Retinal pigment epithelial cell (primary cell): ENCODE measurements at regions not wholly inside any gene's neighbourhood (a gene's known extent, or its start where the extent isn't known, plus 50 kb on each side); places are given as distances from the start of the nearest gene placed in this dataset.
A peak's percentile ranks its signal among the peaks of the same experiment; 100 is the strongest.
"Not testable (repeated sequence)": the region's sequence is repeated elsewhere in the genome, so short reads cannot be mapped to it uniquely, and the experiment has no call there.

ENCODE experiments used
- DNase-seq: peaks from one replicate; pipeline ENCODE4 v3.0.0-alpha.2; 2010; ENCODE audit warnings: low read depth
- H3K4me3 ChIP-seq: 2 replicates; pipeline ENCODE4 v1.5.1; 2011; ENCODE audit warnings: mild to moderate bottlenecking, low read length, control low read depth, moderate library complexity

- DNase-seq, H3K4me3 ChIP-seq: not testable (repeated sequence)
These were observed 176.3 kb upstream of the SPATA31A3 start for GRCh38 chr9:67168530-67169157.

- H3K4me3 ChIP-seq, DNase-seq: not testable (repeated sequence)
These were observed 174.0 kb upstream of the SPATA31A3 start for GRCh38 chr9:67166335-67166734.

DNA sequence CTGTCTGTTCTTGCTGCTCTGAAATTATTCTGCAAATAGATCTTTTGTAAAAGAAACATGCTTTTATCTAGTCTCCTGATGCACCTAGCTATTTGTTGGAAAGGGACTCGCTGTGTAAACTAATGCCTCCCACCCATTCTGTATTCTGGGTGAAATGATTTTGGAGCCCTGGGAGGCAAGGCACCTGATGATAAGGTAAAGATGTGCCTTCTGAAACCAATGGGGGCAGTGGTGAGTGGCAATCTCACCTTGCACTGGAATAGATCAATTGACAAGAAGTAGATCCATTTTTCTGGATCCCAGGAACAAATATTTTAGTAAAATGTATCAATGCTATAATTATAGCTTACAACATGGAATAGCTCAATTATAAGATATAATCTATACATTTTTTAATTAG lies 170.5 kb upstream of the SPATA31A3 start:
- H3K4me3 ChIP-seq, DNase-seq: not testable (repeated sequence)

- not testable (repeated sequence) for H3K4me3 ChIP-seq, DNase-seq
These were observed 162.9 kb upstream of the SPATA31A3 start for GRCh38 chr9:67155218-67155617.

- DNase-seq, H3K4me3 ChIP-seq: not testable (repeated sequence)
These were observed 161.2 kb upstream of the SPATA31A3 start for GRCh38 chr9:67153501-67153900.

DNA sequence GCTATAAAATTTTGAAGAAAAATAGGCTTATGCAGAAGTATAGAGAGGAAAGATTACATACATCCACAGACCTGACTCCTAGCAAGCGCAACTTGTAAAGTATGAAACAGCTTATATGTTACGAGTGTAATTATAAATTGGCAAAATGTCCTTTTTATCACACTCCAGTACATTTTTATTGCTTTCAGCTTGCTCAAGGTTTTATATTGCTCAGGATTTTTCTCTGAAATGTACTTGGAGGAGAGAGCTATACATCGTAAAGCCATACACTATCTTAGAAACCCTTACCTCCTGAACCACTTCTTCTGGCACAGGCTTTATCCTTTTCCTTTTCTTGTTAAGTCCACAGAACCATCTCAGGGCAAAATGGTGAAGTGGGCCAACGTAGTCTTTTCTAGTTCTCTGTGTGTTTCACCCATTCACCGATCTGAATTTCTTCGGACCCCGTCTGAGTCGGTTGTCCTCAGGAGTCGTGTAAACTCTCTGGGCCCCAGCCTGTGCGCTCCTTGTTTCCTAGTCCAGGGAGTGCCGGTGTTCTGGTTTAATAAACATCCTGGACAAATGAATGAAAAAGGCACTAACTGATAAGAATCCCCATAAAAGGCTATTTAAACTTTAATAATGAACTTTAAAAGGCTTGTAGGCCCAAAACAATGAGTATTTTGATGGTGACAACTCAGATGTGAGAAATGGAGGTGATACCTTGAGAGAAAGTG lies 150.2 kb upstream of the SPATA31A3 start:
- H3K4me3 ChIP-seq, DNase-seq: not testable (repeated sequence)

GRCh38 chr9:67136376-67136775 lies 144.0 kb upstream of the SPATA31A3 start:
- H3K4me3 ChIP-seq, DNase-seq: not testable (repeated sequence)

- H3K4me3 ChIP-seq, DNase-seq: not testable (repeated sequence)
These were observed 140.8 kb upstream of the SPATA31A3 start for GRCh38 chr9:67133124-67133523.

DNA sequence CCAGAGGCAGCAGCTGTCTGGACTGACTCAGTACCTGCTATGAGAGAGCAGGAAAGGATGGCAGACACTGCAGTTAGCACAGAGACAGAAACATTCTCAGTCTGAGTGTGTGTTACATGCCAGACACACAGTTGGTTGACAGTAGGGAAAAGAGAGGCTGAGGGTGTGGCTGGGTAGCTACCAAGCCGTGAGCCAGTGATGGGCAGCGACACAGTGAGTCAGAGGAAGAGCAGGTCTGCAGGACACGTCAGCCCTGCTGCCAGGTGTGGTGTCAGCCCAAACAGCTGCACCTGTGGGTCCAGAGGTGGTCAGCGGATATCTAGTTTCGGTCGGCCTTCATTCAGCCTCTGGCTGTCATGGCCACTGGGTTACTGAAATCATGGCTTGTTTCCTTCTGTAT lies 124.4 kb upstream of the SPATA31A3 start:
- not testable (repeated sequence) for DNase-seq, H3K4me3 ChIP-seq

DNA sequence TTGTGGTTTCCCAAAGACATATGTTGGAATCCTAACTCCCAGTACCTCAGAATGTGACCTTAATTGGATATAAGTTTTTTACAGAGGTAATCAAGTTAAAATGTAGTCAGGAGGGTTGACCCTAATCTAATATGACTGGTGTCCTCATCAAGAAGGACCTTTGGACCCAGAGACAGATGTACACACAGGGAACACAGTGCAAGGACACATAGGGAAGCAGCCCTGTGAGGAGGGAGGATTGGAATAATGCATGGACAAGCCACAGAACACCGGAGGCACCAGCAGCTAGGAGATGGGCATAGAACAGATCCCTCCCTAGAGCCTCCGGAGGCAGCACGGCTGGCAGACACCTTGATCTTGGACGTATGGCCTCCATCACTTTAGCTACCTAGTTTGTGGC lies 119.8 kb upstream of the SPATA31A3 start:
- not testable (repeated sequence) for DNase-seq, H3K4me3 ChIP-seq

GRCh38 chr9:67111733-67112132 lies 119.4 kb upstream of the SPATA31A3 start:
- not testable (repeated sequence) for H3K4me3 ChIP-seq, DNase-seq

DNA sequence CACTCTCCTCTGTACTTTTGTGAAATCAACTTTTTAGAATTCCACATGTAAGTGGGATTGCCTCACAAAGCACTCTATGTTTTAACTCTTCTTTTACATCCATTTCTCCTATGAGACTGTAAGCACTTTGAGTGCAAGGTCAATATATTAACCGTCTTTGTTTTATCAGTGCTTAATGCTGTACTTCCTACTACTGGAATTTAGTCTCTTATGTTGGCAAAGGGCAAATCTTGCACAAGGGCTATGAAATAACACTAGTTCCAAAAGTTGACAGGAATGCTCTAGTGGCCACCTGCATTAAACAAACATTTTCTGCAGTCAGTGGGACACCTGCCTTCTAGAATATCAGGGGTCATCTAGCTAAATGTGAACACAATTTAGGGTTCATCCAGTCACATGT lies 117.5 kb upstream of the SPATA31A3 start:
- not testable (repeated sequence) for H3K4me3 ChIP-seq, DNase-seq

- H3K4me3 ChIP-seq, DNase-seq: not testable (repeated sequence)
These were observed 114.3 kb upstream of the SPATA31A3 start for GRCh38 chr9:67106659-67107058.

DNA sequence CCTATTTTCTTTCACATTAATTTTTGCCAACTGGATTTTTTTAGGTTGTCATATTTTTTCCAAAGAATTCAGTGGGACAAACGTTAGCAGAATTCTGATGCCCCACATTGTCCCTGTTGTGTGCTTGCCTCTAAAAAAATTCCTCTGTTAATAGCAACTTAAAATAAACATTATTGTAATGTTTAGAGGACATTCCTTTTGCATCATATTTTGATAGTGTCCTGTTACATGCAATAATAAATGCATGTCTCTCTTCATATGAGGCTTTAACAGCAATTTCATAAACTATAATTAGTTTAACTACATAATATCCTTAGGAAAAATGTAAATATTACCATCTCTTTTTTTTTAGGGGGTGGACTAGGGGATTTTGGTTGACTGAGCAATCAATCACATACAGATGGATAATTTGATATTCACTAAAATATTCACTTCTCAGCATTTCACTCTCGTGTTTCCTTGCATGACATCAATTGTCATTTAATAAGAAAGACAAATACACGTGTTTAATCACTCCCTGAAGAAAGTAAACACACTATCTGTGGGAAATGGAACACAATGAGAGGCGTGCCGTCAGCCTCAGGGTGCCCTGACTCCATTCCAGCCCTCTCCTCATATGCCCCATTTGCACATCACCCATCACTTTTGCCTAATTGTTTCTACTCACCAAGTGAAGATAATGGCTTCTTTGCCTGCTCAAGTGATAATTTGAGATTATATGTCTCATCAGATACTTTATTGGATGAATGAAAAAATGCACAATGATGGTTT lies 110.3 kb upstream of the SPATA31A3 start:
- H3K4me3 ChIP-seq, DNase-seq: not testable (repeated sequence)

DNA sequence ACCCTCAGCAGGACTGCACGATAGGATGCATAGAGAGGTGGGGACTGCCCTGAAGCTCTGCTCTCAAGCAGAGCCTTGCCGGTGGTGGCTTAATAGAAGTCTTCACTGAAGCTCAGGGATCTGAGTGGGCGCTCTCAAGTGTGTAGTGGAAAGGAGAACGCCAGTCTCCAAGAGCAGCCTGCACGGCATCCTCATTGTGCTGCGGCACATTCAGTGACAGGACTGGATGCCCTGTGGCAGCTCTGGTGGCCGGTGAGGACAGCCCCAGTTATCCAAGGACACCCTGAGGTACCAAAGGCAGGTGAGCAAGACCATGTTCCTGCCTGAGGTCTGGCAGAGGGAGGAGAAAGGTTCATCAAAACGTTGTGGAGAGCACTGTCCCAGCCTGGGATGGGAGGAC lies 98.8 kb upstream of the SPATA31A3 start:
- not testable (repeated sequence) for DNase-seq, H3K4me3 ChIP-seq

GRCh38 chr9:67086862-67087261 lies 94.5 kb upstream of the SPATA31A3 start:
- not testable (repeated sequence) for DNase-seq, H3K4me3 ChIP-seq

DNA sequence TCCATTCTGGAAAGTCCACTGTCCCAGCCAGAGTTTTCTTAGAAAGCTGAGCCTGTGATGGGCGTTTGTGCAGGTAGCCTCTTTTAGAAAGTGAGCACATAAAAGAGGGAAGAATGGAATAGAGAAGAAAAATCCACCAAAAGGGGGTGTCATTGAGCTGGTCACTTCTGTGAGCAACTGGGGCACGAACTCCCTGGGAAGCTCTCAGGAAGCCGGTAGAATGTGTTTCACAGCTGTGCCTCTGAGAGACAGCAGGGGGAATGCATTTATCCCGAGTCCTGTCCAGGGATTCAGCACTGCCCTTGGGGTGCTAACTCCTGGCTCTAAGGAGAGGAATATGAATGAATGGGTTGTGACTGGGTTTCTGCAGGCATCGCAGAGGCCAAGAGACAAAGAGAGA lies 73.8 kb upstream of the SPATA31A3 start:
- not testable (repeated sequence) for DNase-seq, H3K4me3 ChIP-seq

- not testable (repeated sequence) for DNase-seq
- H3K4me3 ChIP-seq, result peak overlapping the region; percentile 44
These were observed 66.8 kb upstream of the SPATA31A3 start for GRCh38 chr9:67058898-67059715.
